GM18868 (cell line): ENCODE measurements at regions not wholly inside any gene's neighbourhood (a gene's known extent, or its start where the extent isn't known, plus 50 kb on each side); places are given as distances from the start of the nearest gene placed in this dataset.

Source experiments
- ATAC-seq: cut with Tn5 transposase; IDR thresholded peaks from one replicate; pipeline ENCODE4 v1.9.1; 2021; ENCODE audit warnings: mild to moderate bottlenecking, moderate library complexity; ENCODE audit not compliant: unreplicated experiment

- no peak for ATAC-seq
Observed at GRCh38 chr2:156165742-156166141, 166.8 kb downstream of the NR4A2 start.

GRCh38 chr2:156164091-156164720 is 168.3 kb downstream of the NR4A2 start:
- ATAC-seq, result no peak

- no peak for ATAC-seq
Observed at GRCh38 chr2:156158808-156159207, 173.7 kb downstream of the NR4A2 start.

GRCh38 chr2:156157670-156158069 is 174.9 kb downstream of the NR4A2 start:
- ATAC-seq, result peak; percentile 75

GRCh38 chr2:156156580-156156979 is 175.9 kb downstream of the NR4A2 start:
- ATAC-seq, result no peak

GRCh38 chr2:156155319-156155718 is 177.2 kb downstream of the NR4A2 start:
- ATAC-seq, result no peak

- no peak for ATAC-seq
Observed at GRCh38 chr2:156151351-156151750, 181.2 kb downstream of the NR4A2 start.

GRCh38 chr2:156147594-156148330 is 184.8 kb downstream of the NR4A2 start:
- ATAC-seq, result peak; percentile 91

GRCh38 chr2:156145976-156146375 is 186.5 kb downstream of the NR4A2 start:
- no peak for ATAC-seq

- ATAC-seq, result no peak
Observed at GRCh38 chr2:156145469-156145868, 187.1 kb downstream of the NR4A2 start.

- no peak for ATAC-seq
Observed at GRCh38 chr2:156136566-156136965, 196.0 kb downstream of the NR4A2 start.

GRCh38 chr2:156134887-156135286 is 197.6 kb downstream of the NR4A2 start:
- ATAC-seq, result no peak

- no peak for ATAC-seq
Observed at GRCh38 chr2:156132941-156133340, 199.6 kb downstream of the NR4A2 start.

GRCh38 chr2:156132130-156132529 is 200.4 kb downstream of the NR4A2 start:
- no peak for ATAC-seq

GRCh38 chr2:156129227-156129626 is 203.3 kb downstream of the NR4A2 start:
- ATAC-seq, result no peak

- no peak for ATAC-seq
Observed at GRCh38 chr2:156125018-156125417, 207.5 kb downstream of the NR4A2 start.

GRCh38 chr2:156124458-156124857 is 208.1 kb downstream of the NR4A2 start:
- no peak for ATAC-seq

- no peak for ATAC-seq
Observed at GRCh38 chr2:156118753-156119416, 213.6 kb downstream of the NR4A2 start.

- ATAC-seq, result no peak
Observed at GRCh38 chr2:156116113-156116512, 216.4 kb downstream of the NR4A2 start.

- no peak for ATAC-seq
Observed at GRCh38 chr2:156115338-156115737, 217.2 kb downstream of the NR4A2 start.

- no peak for ATAC-seq
Observed at GRCh38 chr2:156112323-156112722, 220.2 kb downstream of the NR4A2 start.

- ATAC-seq, result peak; percentile 100
Observed at GRCh38 chr2:156110890-156111289, 221.6 kb downstream of the NR4A2 start.
